ENCODE measurements at regions not wholly inside any gene's neighbourhood (a gene's known extent, or its start where the extent isn't known, plus 50 kb on each side); places are given as distances from the start of the nearest gene placed in this dataset.
"Not testable (repeated sequence)": the region's sequence is repeated elsewhere in the genome, so short reads cannot be mapped to it uniquely, and the experiment has no call there.

- no peak for TF ChIP-seq JUND (IDR thresholded peaks at IDR 0.05; ENCODE audit: low read depth)
- DNase-seq (ENCODE audit: low read depth in 1 of 2, low spot score in 1 of 2): peak in 1 of 2 experiments; percentile 20
- in situ Hi-C loops (cut with HindIII; ENCODE audit: low pct_unique_long_range_greater_than_20kb, low sequenced_read_pairs): no loop called here
Measured at GRCh38 chr18:45335282-45336043, 279.8 kb upstream of the SLC14A2 start.

- TF ChIP-seq JUND (IDR thresholded peaks at IDR 0.05; ENCODE audit: low read depth): no peak
Measured at GRCh38 chr18:45336448-45336847, 278.8 kb upstream of the SLC14A2 start.

DNA sequence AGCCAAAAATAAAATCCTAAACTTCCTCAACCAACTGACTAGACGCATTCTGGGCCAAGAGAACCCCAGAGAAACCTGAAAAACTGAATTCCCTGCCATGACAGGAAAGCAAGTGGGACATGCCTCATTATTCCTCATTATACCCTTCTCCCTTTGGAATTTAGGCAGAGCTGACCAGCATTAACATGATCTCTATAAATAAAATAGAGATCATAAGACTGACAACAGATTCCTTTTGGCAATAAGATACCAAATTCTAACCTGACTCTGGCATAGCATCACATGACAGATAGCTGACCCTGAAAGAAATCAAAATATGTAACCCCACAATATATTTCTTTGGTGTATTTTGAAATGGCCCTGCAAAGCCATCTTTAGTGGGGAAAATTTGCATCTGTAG is 277.8 kb upstream of the SLC14A2 start:
- in situ Hi-C loops (cut with HindIII; ENCODE audit: low pct_unique_long_range_greater_than_20kb, low sequenced_read_pairs): no loop called here

More at GRCh38 chr18:45336448-45336847, 278.8 kb upstream of the SLC14A2 start:
- DNase-seq (ENCODE audit: low read depth in 1 of 2, low spot score in 1 of 2): no peak
- in situ Hi-C loops (cut with HindIII; ENCODE audit: low pct_unique_long_range_greater_than_20kb, low sequenced_read_pairs): no loop called here

DNA sequence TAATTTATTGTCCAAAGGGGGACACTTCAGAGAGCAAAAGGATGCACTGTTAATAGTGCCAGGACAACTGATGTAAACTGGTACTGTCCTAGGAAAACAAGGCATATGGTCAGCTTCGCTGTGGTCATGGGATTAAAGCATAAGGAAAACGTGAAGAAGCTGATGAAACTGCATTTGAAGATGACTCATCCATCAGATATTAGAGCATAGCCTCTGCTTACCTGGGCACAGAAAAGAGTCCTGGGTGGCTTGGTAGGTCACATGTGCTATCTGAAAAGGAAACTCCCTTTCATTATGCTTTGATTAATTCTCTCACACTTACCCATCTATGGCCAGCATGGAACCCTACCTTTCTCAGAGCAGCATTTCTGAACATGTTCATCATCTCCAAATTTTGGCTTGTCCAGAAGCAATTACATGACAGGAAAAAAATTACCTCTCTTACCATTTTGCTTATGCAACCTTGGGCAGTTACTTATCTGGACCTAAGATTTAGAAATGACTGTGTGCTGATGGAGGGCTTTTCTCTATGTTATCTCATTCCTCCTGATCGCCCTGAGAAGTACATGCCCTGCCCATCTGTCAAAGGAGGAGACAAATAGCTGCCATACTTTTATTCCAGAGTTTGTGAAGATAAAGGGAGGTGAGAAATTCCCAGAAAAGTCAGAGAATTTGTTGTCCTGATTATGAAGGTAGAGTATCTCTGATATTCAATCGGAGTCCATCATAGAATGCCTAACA is 275.3 kb upstream of the SLC14A2 start:
- no peak for DNase-seq (ENCODE audit: low read depth in 1 of 2, low spot score in 1 of 2)
- in situ Hi-C loops (cut with HindIII; ENCODE audit: low pct_unique_long_range_greater_than_20kb, low sequenced_read_pairs): no loop called here
- no peak for TF ChIP-seq JUND (IDR thresholded peaks at IDR 0.05; ENCODE audit: low read depth)

More for the DNA sequence above, 277.8 kb upstream of the SLC14A2 start:
- DNase-seq (ENCODE audit: low read depth in 1 of 2, low spot score in 1 of 2): no peak
- TF ChIP-seq JUND (IDR thresholded peaks at IDR 0.05; ENCODE audit: low read depth): no peak

DNA sequence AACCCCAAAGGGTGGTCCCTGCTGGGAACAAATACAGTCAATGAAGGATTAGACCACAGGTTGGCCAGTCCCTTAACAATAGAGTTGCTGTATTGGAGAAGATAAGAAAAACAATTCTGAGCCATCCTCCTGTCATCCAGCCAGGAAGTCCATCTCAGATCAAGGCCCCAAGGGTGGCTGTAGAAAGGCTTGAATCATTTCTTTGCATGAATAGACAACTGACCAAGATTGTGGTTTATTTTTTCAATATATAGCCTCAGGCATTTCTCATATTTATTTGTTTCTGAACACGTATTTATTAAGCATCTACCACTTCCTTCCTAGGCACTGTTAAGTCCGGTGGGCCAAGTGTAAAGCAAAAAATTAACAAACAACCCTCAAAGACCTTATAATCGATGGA is 274.4 kb upstream of the SLC14A2 start:
- DNase-seq (ENCODE audit: low read depth in 1 of 2, low spot score in 1 of 2): no peak
- in situ Hi-C loops (cut with HindIII; ENCODE audit: low pct_unique_long_range_greater_than_20kb, low sequenced_read_pairs): no loop called here
- no peak for TF ChIP-seq JUND (IDR thresholded peaks at IDR 0.05; ENCODE audit: low read depth)

GRCh38 chr18:45341454-45341853 is 273.8 kb upstream of the SLC14A2 start:
- TF ChIP-seq JUND (IDR thresholded peaks at IDR 0.05; ENCODE audit: low read depth): no peak
- no peak for DNase-seq (ENCODE audit: low read depth in 1 of 2, low spot score in 1 of 2)
- in situ Hi-C loops (cut with HindIII; ENCODE audit: low pct_unique_long_range_greater_than_20kb, low sequenced_read_pairs): no loop called here

GRCh38 chr18:45342166-45342565 is 273.1 kb upstream of the SLC14A2 start:
- no peak for DNase-seq (ENCODE audit: low read depth in 1 of 2, low spot score in 1 of 2)
- in situ Hi-C loops (cut with HindIII; ENCODE audit: low pct_unique_long_range_greater_than_20kb, low sequenced_read_pairs): no loop called here
- TF ChIP-seq JUND (IDR thresholded peaks at IDR 0.05; ENCODE audit: low read depth): no peak

DNA sequence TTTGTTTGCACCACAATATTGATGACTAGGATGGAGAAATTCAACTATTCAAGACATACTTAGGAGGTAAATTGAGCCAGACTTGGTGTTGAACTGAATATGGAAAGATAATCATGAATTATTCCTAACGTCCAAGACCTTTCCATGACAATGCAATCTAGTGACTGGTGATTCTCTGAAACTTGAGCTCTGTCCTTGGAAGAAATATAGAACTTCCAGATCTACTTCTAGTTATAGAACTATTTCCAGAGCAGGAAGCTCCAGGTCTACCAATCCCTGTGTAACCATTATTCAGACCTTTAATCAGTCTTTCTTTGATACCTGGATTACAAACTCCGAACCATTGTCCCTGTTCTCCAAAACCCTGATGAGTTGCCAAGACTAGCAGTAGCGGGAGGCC is 272.6 kb upstream of the SLC14A2 start:
- in situ Hi-C loops (cut with HindIII; ENCODE audit: low pct_unique_long_range_greater_than_20kb, low sequenced_read_pairs): no loop called here
- TF ChIP-seq JUND (IDR thresholded peaks at IDR 0.05; ENCODE audit: low read depth): no peak
- no peak for DNase-seq (ENCODE audit: low read depth in 1 of 2, low spot score in 1 of 2)

GRCh38 chr18:45343365-45343764 is 271.9 kb upstream of the SLC14A2 start:
- no peak for DNase-seq (ENCODE audit: low read depth in 1 of 2, low spot score in 1 of 2)
- in situ Hi-C loops (cut with HindIII; ENCODE audit: low pct_unique_long_range_greater_than_20kb, low sequenced_read_pairs): no loop called here

DNA sequence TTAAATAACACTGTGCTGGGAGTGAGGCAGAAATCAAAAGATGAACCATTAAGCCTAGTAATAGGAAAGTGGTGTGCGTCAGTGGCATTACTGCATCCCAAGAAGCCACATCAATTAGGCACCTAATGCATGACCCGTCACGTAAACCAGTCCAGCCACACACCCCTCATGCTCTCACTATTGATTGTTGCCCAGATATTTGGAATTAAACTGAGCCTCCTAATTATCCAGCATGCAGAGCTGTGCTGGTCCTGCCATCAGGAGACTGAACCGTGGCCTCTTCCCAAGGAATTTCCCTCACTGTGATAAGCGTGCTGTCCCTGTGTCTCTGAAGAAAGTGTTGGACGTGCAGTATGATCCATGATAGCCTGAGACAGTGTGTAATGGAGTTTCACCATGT is 270.6 kb upstream of the SLC14A2 start:
- DNase-seq (ENCODE audit: low read depth in 1 of 2, low spot score in 1 of 2); in situ Hi-C loops (cut with HindIII; ENCODE audit: low pct_unique_long_range_greater_than_20kb, low sequenced_read_pairs): not testable (repeated sequence)

More at GRCh38 chr18:45343365-45343764, 271.9 kb upstream of the SLC14A2 start:
- TF ChIP-seq JUND (IDR thresholded peaks at IDR 0.05; ENCODE audit: low read depth): no peak

- in situ Hi-C loops (cut with HindIII; ENCODE audit: low pct_unique_long_range_greater_than_20kb, low sequenced_read_pairs): no loop called here
- no peak for DNase-seq (ENCODE audit: low read depth in 1 of 2, low spot score in 1 of 2)
- no peak for TF ChIP-seq JUND (IDR thresholded peaks at IDR 0.05; ENCODE audit: low read depth)
Measured at GRCh38 chr18:45349019-45349418, 266.3 kb upstream of the SLC14A2 start.

DNA sequence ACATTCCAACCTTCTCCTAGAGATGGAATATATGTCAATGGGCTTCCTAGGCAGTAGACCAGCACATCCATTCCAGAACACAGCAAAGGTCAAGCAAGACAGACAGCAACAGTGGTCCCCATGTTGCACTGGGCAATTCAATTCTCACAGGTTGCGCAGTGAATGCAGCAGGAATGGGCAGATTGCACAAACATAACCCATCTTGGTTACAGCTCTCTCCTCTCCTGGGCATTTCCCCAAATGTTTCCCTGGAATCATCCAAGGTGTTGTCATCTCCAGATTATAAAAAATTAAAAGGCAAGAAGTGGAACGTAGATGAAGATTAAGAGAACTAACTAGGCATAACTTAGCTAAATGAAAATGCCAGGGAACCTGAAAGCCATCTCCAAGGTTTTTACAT is 265.8 kb upstream of the SLC14A2 start:
- in situ Hi-C loops (cut with HindIII; ENCODE audit: low pct_unique_long_range_greater_than_20kb, low sequenced_read_pairs): no loop called here
- TF ChIP-seq JUND (IDR thresholded peaks at IDR 0.05; ENCODE audit: low read depth): no peak
- DNase-seq (ENCODE audit: low read depth in 1 of 2, low spot score in 1 of 2): no peak

DNA sequence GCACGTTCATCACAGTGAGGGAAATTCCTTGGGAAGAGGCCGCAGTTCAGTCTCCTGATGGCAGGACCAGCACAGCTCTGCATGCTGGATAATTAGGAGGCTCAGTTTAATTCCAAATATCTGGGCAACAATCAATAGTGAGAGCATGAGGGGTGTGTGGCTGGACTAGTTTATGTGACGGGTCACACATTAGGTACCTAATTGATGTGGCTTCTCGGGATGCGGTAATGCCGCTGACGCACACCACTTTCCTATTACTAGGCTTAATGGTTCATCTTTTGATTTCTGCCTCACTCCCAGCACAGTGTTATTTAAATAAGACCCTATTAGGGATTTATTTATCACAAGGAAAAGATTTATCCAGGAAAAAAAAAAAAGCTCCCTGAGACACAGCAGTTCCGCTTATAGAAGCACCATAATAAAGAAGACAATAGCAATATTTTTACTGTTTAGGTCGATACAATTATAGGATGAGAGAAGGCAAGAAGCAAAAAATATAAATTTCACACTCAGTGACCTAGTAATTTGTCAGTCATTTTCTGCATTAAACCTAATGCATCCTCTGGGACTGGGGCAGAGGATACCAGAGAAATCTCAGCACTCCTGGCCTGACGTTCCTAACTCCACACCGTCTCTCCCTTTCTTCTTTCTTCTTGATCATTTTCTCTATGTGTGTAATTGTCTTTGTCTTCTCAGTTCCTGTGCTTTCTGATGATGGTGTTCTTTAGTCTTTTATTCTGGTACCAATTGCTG is 264.7 kb upstream of the SLC14A2 start:
- TF ChIP-seq JUND (IDR thresholded peaks at IDR 0.05; ENCODE audit: low read depth): no peak
- no peak for DNase-seq (ENCODE audit: low read depth in 1 of 2, low spot score in 1 of 2)
- in situ Hi-C loops (cut with HindIII; ENCODE audit: low pct_unique_long_range_greater_than_20kb, low sequenced_read_pairs): no loop called here

Measured in T47D (cell line).